ENCODE measurements at regions not wholly inside any gene's neighbourhood (a gene's known extent, or its start where the extent isn't known, plus 50 kb on each side); places are given as distances from the start of the nearest gene placed in this dataset.

- TF ChIP-seq, protein P1, sequence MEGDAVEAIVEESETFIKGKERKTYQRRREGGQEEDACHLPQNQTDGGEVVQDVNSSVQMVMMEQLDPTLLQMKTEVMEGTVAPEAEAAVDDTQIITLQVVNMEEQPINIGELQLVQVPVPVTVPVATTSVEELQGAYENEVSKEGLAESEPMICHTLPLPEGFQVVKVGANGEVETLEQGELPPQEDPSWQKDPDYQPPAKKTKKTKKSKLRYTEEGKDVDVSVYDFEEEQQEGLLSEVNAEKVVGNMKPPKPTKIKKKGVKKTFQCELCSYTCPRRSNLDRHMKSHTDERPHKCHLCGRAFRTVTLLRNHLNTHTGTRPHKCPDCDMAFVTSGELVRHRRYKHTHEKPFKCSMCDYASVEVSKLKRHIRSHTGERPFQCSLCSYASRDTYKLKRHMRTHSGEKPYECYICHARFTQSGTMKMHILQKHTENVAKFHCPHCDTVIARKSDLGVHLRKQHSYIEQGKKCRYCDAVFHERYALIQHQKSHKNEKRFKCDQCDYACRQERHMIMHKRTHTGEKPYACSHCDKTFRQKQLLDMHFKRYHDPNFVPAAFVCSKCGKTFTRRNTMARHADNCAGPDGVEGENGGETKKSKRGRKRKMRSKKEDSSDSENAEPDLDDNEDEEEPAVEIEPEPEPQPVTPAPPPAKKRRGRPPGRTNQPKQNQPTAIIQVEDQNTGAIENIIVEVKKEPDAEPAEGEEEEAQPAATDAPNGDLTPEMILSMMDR (conservative IDR thresholded peaks at IDR 0.05; ENCODE audit: low read length), result 0 out of 2 replicates have a peak, but pooled peaks have one; percentile 30
- no peak for TF ChIP-seq EZH2phosphoT487 (IDR thresholded peaks at IDR 0.05; ENCODE audit: borderline replicate concordance, low read depth, low read length)
Measured at GRCh38 chr1:234848972-234849649, 239.1 kb upstream of the IRF2BP2 start.

All from OCI-LY7 (cell line).